ENCODE measurements at regions not wholly inside any gene's neighbourhood (a gene's known extent, or its start where the extent isn't known, plus 50 kb on each side); places are given as distances from the start of the nearest gene placed in this dataset.
"Not testable (repeated sequence)": the region's sequence is repeated elsewhere in the genome, so short reads cannot be mapped to it uniquely, and the experiment has no call there.

DNA sequence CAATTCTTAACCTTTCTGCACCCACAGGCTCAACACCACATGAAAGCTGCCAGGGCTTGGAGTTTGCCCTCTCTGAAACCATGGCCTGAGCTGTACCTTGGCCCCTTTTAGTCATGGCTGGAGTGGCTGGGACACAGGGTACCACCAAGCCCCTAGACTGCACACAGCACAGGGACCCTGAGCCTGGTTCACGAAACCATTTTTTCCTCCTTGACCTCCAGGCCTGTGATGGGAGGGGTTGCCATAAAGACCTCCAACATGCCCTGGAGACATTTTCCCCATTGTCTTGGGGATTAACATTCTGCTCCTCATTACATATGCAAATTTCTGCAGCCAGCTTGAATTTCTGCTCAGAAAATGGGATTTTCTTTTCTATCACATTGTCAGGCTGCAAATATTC lies 113.4 kb downstream of the XPNPEP1 start:
- DNase-seq (ENCODE audit: low read depth), result not testable (repeated sequence)

DNA sequence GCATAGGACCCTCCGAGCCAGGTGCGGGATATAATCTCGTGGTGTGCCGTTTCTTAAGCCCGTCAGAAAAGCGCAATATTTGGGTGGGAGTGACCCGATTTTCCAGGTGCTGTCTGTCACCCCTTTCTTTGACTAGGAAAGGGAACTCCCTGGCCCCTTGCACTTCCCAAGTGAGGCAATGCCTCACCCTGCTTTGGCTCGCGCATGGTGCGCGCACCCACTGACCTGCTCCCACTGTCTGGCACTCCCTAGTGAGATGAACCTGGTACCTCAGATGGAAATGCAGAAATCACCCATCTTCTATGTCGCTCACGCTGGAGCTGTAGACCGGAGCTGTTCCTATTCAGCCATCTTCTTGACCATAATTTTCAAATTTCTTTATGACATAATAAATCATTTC lies 122.1 kb downstream of the XPNPEP1 start:
- DNase-seq (ENCODE audit: low read depth), result not testable (repeated sequence)

- DNase-seq (ENCODE audit: low read depth), result no peak
These were observed 132.7 kb downstream of the XPNPEP1 start for GRCh38 chr10:109790647-109791046.

DNA sequence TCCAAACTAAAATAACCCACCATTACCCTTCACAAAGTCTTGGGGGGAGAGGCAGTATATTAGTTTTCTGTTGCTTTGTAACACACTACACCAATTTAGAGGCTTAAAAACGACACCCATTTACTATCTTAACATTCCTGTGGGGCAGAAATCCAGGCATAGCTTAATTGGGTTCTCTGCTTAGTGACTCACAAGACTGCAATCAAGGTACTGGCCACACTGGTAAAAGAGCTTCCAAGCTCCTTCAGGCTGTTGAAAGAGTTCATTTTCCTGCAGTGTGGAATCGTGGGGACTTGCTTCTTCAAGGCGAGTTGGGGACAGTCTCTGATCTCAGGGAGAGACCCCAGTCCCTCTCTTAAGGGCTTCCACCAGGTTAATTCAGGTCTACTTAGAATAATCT lies 139.1 kb downstream of the XPNPEP1 start:
- peak; percentile 31 for DNase-seq (ENCODE audit: low read depth)

DNA sequence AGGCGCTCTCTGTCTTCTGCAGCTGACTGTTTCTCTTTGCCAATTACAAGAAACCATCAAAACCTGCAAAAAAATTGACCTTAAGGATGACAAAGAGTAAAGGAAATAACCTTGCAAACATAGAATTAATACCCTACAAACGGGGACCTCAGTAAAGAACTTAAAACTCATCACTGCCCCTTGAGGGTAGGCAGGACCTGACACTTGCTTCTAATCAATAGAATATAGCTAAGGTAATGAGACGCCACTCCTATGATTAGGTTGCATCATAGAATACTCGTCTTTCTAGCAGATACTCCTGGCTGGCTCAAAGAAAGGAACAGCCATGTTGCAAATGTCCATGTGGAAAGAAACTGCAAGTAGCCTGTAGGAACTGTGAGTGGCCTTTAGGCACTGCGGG lies 140.0 kb downstream of the XPNPEP1 start:
- no peak for DNase-seq (ENCODE audit: low read depth)

DNA sequence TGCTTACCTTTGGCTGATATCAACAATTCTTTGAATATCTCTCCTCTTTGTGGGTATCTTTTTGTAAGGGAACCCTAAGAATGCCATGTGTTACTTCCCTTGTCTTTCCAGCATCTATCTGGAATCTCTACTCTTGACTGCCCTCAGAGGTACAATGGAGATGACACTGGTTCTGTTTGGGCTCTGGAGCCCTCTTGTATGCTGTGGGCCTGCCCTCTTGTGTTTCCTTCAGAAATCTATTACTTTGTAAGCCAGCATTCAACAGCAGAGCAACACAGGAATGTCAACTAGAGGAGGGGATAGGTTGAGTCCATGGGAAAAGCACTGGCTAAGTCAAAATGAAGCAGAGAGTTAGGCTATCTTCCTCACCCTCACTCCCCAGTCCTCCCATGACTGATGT lies 142.3 kb downstream of the XPNPEP1 start:
- no peak for DNase-seq (ENCODE audit: low read depth)

DNA sequence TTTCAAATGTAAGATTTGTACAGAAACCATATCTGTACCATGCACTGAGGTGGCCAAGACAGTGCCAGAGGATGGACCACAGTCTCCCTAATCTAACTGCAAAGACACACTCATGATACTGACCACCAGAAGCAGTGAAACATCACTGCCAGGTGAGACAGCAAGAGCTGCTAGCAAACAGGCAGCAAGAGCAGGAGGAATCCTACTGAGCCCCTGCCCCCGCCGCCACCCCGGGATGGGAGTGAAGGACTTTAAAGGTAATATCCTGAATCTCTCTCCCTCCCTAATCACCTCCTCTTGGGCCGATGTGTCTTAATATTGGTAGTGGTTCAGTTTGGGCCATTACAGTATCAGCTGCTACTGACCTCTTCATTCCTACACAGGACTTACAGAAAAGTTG lies 144.3 kb downstream of the XPNPEP1 start:
- no peak for DNase-seq (ENCODE audit: low read depth)

- DNase-seq (ENCODE audit: low read depth), result no peak
These were observed 149.2 kb downstream of the XPNPEP1 start for GRCh38 chr10:109774121-109774440.

- peak; percentile 44 for DNase-seq (ENCODE audit: low read depth)
These were observed 149.8 kb downstream of the XPNPEP1 start for GRCh38 chr10:109773288-109774120.

GRCh38 chr10:109770663-109771062 lies 152.6 kb downstream of the XPNPEP1 start:
- no peak for DNase-seq (ENCODE audit: low read depth)

- no peak for DNase-seq (ENCODE audit: low read depth)
These were observed 153.3 kb downstream of the XPNPEP1 start for GRCh38 chr10:109769966-109770365.

- no peak for DNase-seq (ENCODE audit: low read depth)
These were observed 157.5 kb downstream of the XPNPEP1 start for GRCh38 chr10:109765838-109766237.

DNA sequence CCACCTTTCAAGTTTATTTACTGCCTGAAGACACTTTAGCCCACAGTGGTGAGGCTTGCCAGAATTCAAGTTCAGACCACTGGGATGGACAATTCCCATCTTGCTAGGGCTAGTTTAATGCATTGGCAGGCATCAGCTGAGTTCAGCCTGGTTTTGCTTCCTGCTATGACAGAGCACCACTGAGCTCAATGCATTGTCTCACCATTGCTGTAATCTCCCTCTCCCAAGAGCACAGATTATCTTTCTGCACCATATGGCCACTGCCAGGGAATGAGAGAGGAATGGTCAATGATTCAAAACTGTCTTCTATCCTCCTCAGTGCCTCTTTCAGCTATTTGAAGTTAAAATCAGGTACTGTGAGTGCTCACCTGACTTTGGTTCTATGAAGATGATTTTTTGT lies 160.8 kb downstream of the XPNPEP1 start:
- DNase-seq (ENCODE audit: low read depth), result no peak

- peak; percentile 5 for DNase-seq (ENCODE audit: low read depth)
These were observed 165.6 kb downstream of the XPNPEP1 start for GRCh38 chr10:109757670-109758069.

- DNase-seq (ENCODE audit: low read depth), result no peak
These were observed 176.4 kb downstream of the XPNPEP1 start for GRCh38 chr10:109746861-109747260.

- no peak for DNase-seq (ENCODE audit: low read depth)
These were observed 179.3 kb downstream of the XPNPEP1 start for GRCh38 chr10:109744020-109744419.

GRCh38 chr10:109743574-109743973 lies 179.7 kb downstream of the XPNPEP1 start:
- no peak for DNase-seq (ENCODE audit: low read depth)

GRCh38 chr10:109743146-109743545 lies 180.2 kb downstream of the XPNPEP1 start:
- no peak for DNase-seq (ENCODE audit: low read depth)

- DNase-seq (ENCODE audit: low read depth), result no peak
These were observed 181.6 kb downstream of the XPNPEP1 start for GRCh38 chr10:109741712-109742111.

DNA sequence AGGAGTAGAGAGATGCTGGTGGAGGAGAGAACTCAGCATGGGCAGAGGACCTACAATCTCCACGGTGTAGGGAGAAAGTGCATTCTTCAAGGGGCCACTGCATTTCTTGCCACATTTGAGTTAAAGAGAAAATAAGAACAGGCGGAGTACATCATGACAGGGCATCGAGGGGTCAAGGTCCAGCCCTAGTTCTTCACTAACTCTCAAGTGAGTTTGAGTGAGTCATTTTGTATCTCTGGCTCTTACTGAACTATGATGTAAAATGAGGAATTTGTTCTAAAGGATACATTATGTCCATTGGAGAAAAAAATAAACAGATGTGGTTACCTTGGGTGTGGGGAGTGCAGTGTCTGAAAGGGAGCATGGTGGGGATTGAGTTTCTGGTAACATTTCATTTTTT lies 182.9 kb downstream of the XPNPEP1 start:
- DNase-seq (ENCODE audit: low read depth), result peak; percentile 60

DNA sequence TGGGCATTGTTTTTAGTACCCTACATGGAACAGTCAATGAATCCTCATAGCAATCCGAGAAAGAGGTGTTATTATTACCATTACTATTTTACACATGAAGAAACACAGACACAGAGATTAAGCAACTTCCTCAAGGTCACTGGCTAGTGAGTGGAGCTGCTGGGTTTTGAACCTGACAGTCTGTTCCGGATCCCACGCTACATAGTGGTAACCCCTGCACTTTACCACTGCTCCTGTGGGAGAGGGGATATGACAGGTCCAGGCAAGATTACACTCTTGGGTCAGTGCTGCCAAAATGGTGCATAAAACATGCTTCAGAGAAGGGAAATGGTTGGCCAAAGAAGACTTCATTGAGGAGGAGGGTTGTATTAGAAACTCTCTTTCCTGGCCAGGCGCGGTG lies 185.7 kb downstream of the XPNPEP1 start:
- peak; percentile 13 for DNase-seq (ENCODE audit: low read depth)

GRCh38 chr10:109737009-109737408 lies 186.3 kb downstream of the XPNPEP1 start:
- DNase-seq (ENCODE audit: low read depth), result no peak

DNA sequence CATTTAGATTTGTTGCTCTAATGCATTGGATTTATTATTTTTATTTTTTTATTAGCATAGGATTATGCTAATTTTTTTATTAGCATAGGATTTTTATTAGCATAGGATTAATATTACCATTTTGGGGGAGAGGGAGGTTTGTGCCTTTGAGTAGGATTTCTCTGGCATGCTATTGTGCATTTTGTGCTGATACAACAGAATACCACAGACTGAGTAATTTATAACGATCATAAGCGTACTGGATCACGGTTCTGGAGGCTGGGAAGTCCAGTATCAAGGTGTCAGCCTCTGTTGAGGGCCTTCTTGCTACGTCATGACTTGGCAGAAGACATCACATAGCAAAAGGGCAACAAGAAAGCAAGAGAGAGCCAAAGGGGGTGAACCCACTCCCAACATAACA lies 187.5 kb downstream of the XPNPEP1 start:
- no peak for DNase-seq (ENCODE audit: low read depth)
